HepG2 (cell line): ENCODE measurements at regions not wholly inside any gene's neighbourhood (a gene's known extent, or its start where the extent isn't known, plus 50 kb on each side); places are given as distances from the start of the nearest gene placed in this dataset.

Experiments
- ATAC-seq: fragments of 200-7000 bp; cut with Tn5 transposase; 3 replicates; pipeline ENCODE4 v1.9.1; 2020; ENCODE audit warnings: mild to moderate bottlenecking, moderate library complexity
- BruUV-seq: library from RNA; stranded (reverse); fragments of 400-500 nt; replicated peaks from 2 replicates; lab custom pipeline; 2021; lab: Mats Ljungman, UMichigan
- CTCF ChIA-PET: fragments of 300-600 bp; formaldehyde crosslinking; extraction: SDS; loops from one replicate; lab custom pipeline; 2021; ENCODE audit warnings: low total read pairs, inconsistent platforms, low intra/inter-chr PET ratio; lab: Yijun Ruan, JAX
- POLR2A ChIA-PET: fragments of 350-600 bp; sonication (Branson Sonifier 250); formaldehyde crosslinking; loops from one replicate; lab custom pipeline; 2020; ENCODE audit warnings: antibody characterized with exemption, inconsistent platforms; lab: Yijun Ruan, JAX
- DNase-seq: peaks from one replicate; pipeline ENCODE4 v3.0.0-alpha.2; 2015; ENCODE audit warnings: low spot score
- FAIRE-seq: peaks from 3 replicates; lab custom pipeline; 2011; peaks lifted over from hg19 to GRCh38; lab: Jason Lieb, UNC
- H2AFZ ChIP-seq: one replicate; pipeline ENCODE4 v1.6.1; 2011; ENCODE audit warnings: low read length, inconsistent platforms
- H3K27ac ChIP-seq: fragments of 300-600 bp; 3 replicates; pipeline ENCODE4 v1.8.0; 2011; ENCODE audit warnings: mixed run types, mild to moderate bottlenecking, mixed read lengths, low read length, inconsistent platforms; ENCODE audit not compliant: insufficient read depth; ENCODE audit errors: extremely low read length
- H3K27me3 ChIP-seq, 2 experiments: fragments of 200-600 bp in 1 of 2; 2 replicates in 1 of 2; 3 replicates in 1 of 2; pipeline versions ENCODE4 v1.6.0 to v1.8.0; 2011; ENCODE audit warnings: low read length in 2 of 2, mild to moderate bottlenecking in 2 of 2, moderate library complexity in 2 of 2, inconsistent platforms in 1 of 2; ENCODE audit not compliant: insufficient read depth in 2 of 2, control insufficient read depth in 1 of 2
- H3K36me3 ChIP-seq, 2 experiments: fragments of 200-600 bp in 1 of 2; replicated peaks in 1 of 2; 2 replicates in 1 of 2; 3 replicates in 1 of 2; pipeline versions ENCODE4 v1.5.1 to v1.8.0; 2011; ENCODE audit warnings: low read length in 2 of 2, inconsistent platforms in 1 of 2; ENCODE audit not compliant: insufficient read depth in 2 of 2, control insufficient read depth in 1 of 2
- H3K4me1 ChIP-seq: 2 replicates; pipeline ENCODE4 v1.5.1; 2012; ENCODE audit warnings: low read length, inconsistent platforms; ENCODE audit not compliant: insufficient read depth
- H3K4me2 ChIP-seq: 2 replicates; pipeline ENCODE4 v1.6.0; 2011; ENCODE audit warnings: low read depth, low read length, inconsistent platforms
- H3K4me3 ChIP-seq, 3 experiments: fragments of 200-600 bp in 1 of 3; sonication (generic), shearing (Covaris generic) in 1 of 3; replicated peaks in 1 of 3; 2 replicates each; pipeline ENCODE4 v1.5.1; 2011 to 2016; ENCODE audit warnings: low read length in 3 of 3, inconsistent platforms in 2 of 3, low read depth in 2 of 3, mild to moderate bottlenecking in 2 of 3, control low read depth in 1 of 3, mixed read lengths in 1 of 3; ENCODE audit not compliant: insufficient read depth in 1 of 3
- H3K79me2 ChIP-seq: one replicate; pipeline ENCODE4 v1.6.1; 2011; ENCODE audit warnings: low read length, inconsistent platforms; ENCODE audit not compliant: insufficient read depth
- H3K9ac ChIP-seq: 2 replicates; pipeline ENCODE4 v1.6.0; 2011; ENCODE audit warnings: mild to moderate bottlenecking, low read depth, low read length, inconsistent platforms; ENCODE audit not compliant: insufficient read depth
- H3K9me3 ChIP-seq: 2 replicates; pipeline ENCODE4 v1.5.1; 2012; ENCODE audit warnings: mild to moderate bottlenecking, low read length
- H4K20me1 ChIP-seq: 2 replicates; pipeline ENCODE4 v1.6.0; 2011; ENCODE audit warnings: inconsistent platforms, mild to moderate bottlenecking, low read length, moderate library complexity; ENCODE audit not compliant: insufficient read depth
- FOXP4 ChIP-seq: sonication (generic); formaldehyde crosslinking; IDR thresholded peaks from 2 replicates; pipeline ENCODE4 v1.4.0; 2020; ENCODE audit warnings: missing genetic modification reagents
- GABPA ChIP-seq, 2 experiments: IDR thresholded peaks; 2 replicates each; pipeline ENCODE4 v1.6.1; 2011 to 2016; ENCODE audit warnings: low read depth in 2 of 2, low read length in 1 of 2, missing biosample characterization in 1 of 2, missing genetic modification characterization in 1 of 2
- KLF6 ChIP-seq: IDR thresholded peaks from 2 replicates; pipeline ENCODE4 v1.8.0; 2016; ENCODE audit warnings: missing biosample characterization, missing genetic modification reagents
- KLF9 ChIP-seq: IDR thresholded peaks from 2 replicates; pipeline ENCODE4 v1.6.1; 2016; ENCODE audit warnings: low read depth
- KMT2A ChIP-seq: sonication (generic); formaldehyde crosslinking; IDR thresholded peaks from 2 replicates; pipeline ENCODE4 v1.4.0; 2020; ENCODE audit warnings: missing genetic modification reagents
- MYC ChIP-seq: sonication (generic); formaldehyde crosslinking; IDR thresholded peaks from 2 replicates; pipeline ENCODE4 v1.9.0; 2021; ENCODE audit warnings: missing genetic modification reagents, borderline replicate concordance
- SAFB2 ChIP-seq: sonication (generic); formaldehyde crosslinking; IDR thresholded peaks from 2 replicates; pipeline ENCODE4 v1.5.1; 2020; ENCODE audit warnings: missing genetic modification reagents, low read depth, mild to moderate bottlenecking, borderline replicate concordance
- ZNF101 ChIP-seq: sonication (generic); formaldehyde crosslinking; IDR thresholded peaks from 2 replicates; pipeline ENCODE4 v1.4.0; 2020; ENCODE audit warnings: mild to moderate bottlenecking, low read depth, missing genetic modification reagents, borderline replicate concordance
- ZNF558 ChIP-seq: sonication (generic); formaldehyde crosslinking; IDR thresholded peaks from 2 replicates; pipeline ENCODE4 v1.9.0; 2022; ENCODE audit warnings: mild to moderate bottlenecking, missing genetic modification reagents, borderline replicate concordance
- ZNF703 ChIP-seq: sonication (generic); formaldehyde crosslinking; IDR thresholded peaks from 2 replicates; pipeline ENCODE4 v1.5.1; 2020; ENCODE audit warnings: missing genetic modification reagents, mild to moderate bottlenecking, moderate library complexity, borderline replicate concordance
- WGBS: methylation state at CpG from one replicate; pipeline ENCODE4 v1.1.6; 2017; ENCODE audit warnings: low lambda C conversion rate; 5-methylcytosine and 5-hydroxymethylcytosine counted together
- in situ Hi-C: cut with HindIII; loops from 2 replicates; pipeline ENCODE4 v1.10.0; 2017; ENCODE audit warnings: low pct_unique_long_range_greater_than_20kb; ENCODE audit not compliant: extremely low pct_ligation_motif_present
- intact Hi-C: fragments of 100-400 bp; cut with micrococcal nuclease; formaldehyde crosslinking; loops from one replicate; pipeline ENCODE4 v1.10.0; 2022; ENCODE audit not compliant: unreplicated experiment

GRCh38 chr10:111872591-111872990 lies 311.0 kb downstream of the GPAM start (continued):
- TF ChIP-seq FOXP4 (no peak), ZNF703 (CRISPR knock-in tag) (no peak), ZNF558 (no peak), KLF9 (CRISPR knock-in tag) (no peak), KMT2A (CRISPR knock-in tag) (no peak), MYC (CRISPR knock-in tag) (no peak), SAFB2 (CRISPR knock-in tag) (no peak)
- TF ChIP-seq, all 625 proteins: peak for 2

- intact Hi-C loops, result no loop called here
Measured at GRCh38 chr10:111873041-111873440, 310.5 kb downstream of the GPAM start.

More at GRCh38 chr10:111873041-111873440, 310.5 kb downstream of the GPAM start:
- ChIA-PET POLR2A (no interaction called here), CTCF (no interaction called here)
- no peak overlapping the region for H3K4me3 ChIP-seq
- no peak overlapping the region for H2AFZ ChIP-seq
- WGBS, result 1% methylated on average over 4 of the region's 4 CpGs
- H3K4me1 ChIP-seq, result no peaks in the 10 kb centered on the region
- DNase-seq (no peak), ATAC-seq (no peak), FAIRE-seq (no peak)
- no peaks in the 10 kb centered on the region for H3K27me3 ChIP-seq
- BruUV-seq, result no TSS peak
- H3K4me2 ChIP-seq, result no peak overlapping the region
- H3K9ac ChIP-seq, result no peak overlapping the region
- H3K27ac ChIP-seq, result no peak overlapping the region
- H3K79me2 ChIP-seq, result no peaks in the 10 kb centered on the region
- H4K20me1 ChIP-seq, result no peaks in the 10 kb centered on the region
- H3K36me3 ChIP-seq, result no peaks in the 10 kb centered on the region
- in situ Hi-C loops, result no loop called here
- TF ChIP-seq ZNF101 (CRISPR knock-in tag) (no peak), KLF6 (CRISPR knock-in tag) (no peak), GABPA (IDR thresholded peaks at IDR 0.05; ENCODE audit: low read depth, low read length) (no peak), GABPA (CRISPR knock-in tag; IDR thresholded peaks at IDR 0.05; ENCODE audit: low read depth) (no peak)
- peaks cover 1% of the 10 kb centered on the region; the same call in 1 of the 2 replicates for H3K9me3 ChIP-seq
